ENCODE measurements at regions not wholly inside any gene's neighbourhood (a gene's known extent, or its start where the extent isn't known, plus 50 kb on each side); places are given as distances from the start of the nearest gene placed in this dataset.

DNA sequence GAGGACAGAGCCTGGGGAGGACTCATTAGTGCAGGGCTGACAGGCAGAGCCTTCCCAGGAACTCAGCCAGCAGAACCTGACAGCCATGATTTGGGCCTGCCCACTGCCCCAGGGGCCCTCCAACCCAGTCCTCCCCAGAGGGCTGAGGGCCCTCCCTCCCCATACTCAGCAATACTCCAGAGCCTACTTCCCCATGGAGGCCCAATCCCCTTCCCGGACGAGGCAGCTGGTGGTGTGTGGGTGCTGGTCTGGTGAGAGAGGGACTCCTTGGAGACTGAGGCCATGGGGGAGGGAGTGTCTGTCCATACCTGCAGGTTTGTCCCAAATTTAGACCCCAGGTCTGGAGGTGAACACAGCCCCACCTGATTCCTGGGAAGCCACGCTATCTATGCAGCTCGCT, 120.9 kb upstream of the MLN start:
- Histone ChIP-seq H3K4me1 (no peaks in the 10 kb centered on the region), H3K9me3 (no peaks in the 10 kb centered on the region), H3K4me3 (no peak overlapping the region), H3K27ac (no peak overlapping the region), H3K27me3 (no peaks in the 10 kb centered on the region), H3K36me3 (no peaks in the 10 kb centered on the region)
- WGBS (ENCODE audit: insufficient coverage, low coverage, low lambda C conversion rate, missing lambda C conversion rate): no CpG with 5 or more reads among the region's 4 CpGs
- TF ChIP-seq POLR2A (IDR thresholded peaks at IDR 0.05): no peak
- TF ChIP-seq, protein P1, sequence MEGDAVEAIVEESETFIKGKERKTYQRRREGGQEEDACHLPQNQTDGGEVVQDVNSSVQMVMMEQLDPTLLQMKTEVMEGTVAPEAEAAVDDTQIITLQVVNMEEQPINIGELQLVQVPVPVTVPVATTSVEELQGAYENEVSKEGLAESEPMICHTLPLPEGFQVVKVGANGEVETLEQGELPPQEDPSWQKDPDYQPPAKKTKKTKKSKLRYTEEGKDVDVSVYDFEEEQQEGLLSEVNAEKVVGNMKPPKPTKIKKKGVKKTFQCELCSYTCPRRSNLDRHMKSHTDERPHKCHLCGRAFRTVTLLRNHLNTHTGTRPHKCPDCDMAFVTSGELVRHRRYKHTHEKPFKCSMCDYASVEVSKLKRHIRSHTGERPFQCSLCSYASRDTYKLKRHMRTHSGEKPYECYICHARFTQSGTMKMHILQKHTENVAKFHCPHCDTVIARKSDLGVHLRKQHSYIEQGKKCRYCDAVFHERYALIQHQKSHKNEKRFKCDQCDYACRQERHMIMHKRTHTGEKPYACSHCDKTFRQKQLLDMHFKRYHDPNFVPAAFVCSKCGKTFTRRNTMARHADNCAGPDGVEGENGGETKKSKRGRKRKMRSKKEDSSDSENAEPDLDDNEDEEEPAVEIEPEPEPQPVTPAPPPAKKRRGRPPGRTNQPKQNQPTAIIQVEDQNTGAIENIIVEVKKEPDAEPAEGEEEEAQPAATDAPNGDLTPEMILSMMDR (IDR thresholded peaks at IDR 0.05): no peak
- ATAC-seq (no peak), DNase-seq (no peak)
- intact Hi-C loops (cut with DNase I): no loop called here

- 70% methylated on average over 2 of the region's 10 CpGs for WGBS (ENCODE audit: insufficient coverage, low coverage, low lambda C conversion rate, missing lambda C conversion rate)
- Histone ChIP-seq H3K36me3 (no peaks in the 10 kb centered on the region), H3K4me3 (no peak overlapping the region), H3K9me3 (no peaks in the 10 kb centered on the region), H3K27ac (no peak overlapping the region), H3K4me1 (no peaks in the 10 kb centered on the region), H3K27me3 (no peaks in the 10 kb centered on the region)
- DNase-seq: no peak
- TF ChIP-seq, protein P1 (IDR thresholded peaks at IDR 0.05): no peak
- no peak for TF ChIP-seq POLR2A (IDR thresholded peaks at IDR 0.05)
- intact Hi-C loops (cut with DNase I): no loop called here
- no peak for ATAC-seq
These were observed 120.2 kb upstream of the MLN start for GRCh38 chr6:33923857-33924514.

- Histone ChIP-seq H3K4me1 (no peaks in the 10 kb centered on the region), H3K9me3 (no peaks in the 10 kb centered on the region), H3K36me3 (no peaks in the 10 kb centered on the region), H3K27ac (no peak overlapping the region), H3K27me3 (no peaks in the 10 kb centered on the region), H3K4me3 (no peak overlapping the region)
- intact Hi-C loops (cut with DNase I): no loop called here
- WGBS (ENCODE audit: insufficient coverage, low coverage, low lambda C conversion rate, missing lambda C conversion rate): 87% methylated on average over 5 of the region's 5 CpGs
- ATAC-seq (no peak), DNase-seq (no peak)
- TF ChIP-seq, protein P1 (IDR thresholded peaks at IDR 0.05): no peak
- no peak for TF ChIP-seq POLR2A (IDR thresholded peaks at IDR 0.05)
These were observed 117.9 kb upstream of the MLN start for GRCh38 chr6:33921745-33922144.

- no peak for ATAC-seq
- 100% methylated on average over 1 of the region's 8 CpGs for WGBS (ENCODE audit: insufficient coverage, low coverage, low lambda C conversion rate, missing lambda C conversion rate)
- no peaks in the 10 kb centered on the region for H3K27me3 ChIP-seq
- intact Hi-C loops (cut with DNase I): no loop called here
- H3K4me1 ChIP-seq: no peaks in the 10 kb centered on the region
- no peak overlapping the region for H3K27ac ChIP-seq
- no peak for TF ChIP-seq POLR2A (IDR thresholded peaks at IDR 0.05)
- H3K36me3 ChIP-seq: no peaks in the 10 kb centered on the region
- H3K9me3 ChIP-seq: no peaks in the 10 kb centered on the region
- no peak overlapping the region for H3K4me3 ChIP-seq
- no peak for DNase-seq
These were observed 114.4 kb upstream of the MLN start for GRCh38 chr6:33918175-33918695.

GRCh38 chr6:33915134-33915533, 111.3 kb upstream of the MLN start:
- H3K4me1 ChIP-seq: peaks cover 0 to under 1% (median 0%) of the 10 kb centered on the region in 4 donors
- DNase-seq (no peak), ATAC-seq (no peak)
- no peaks in the 10 kb centered on the region for H3K9me3 ChIP-seq
- intact Hi-C loops (cut with DNase I): no loop called here
- TF ChIP-seq POLR2A (IDR thresholded peaks at IDR 0.05): no peak
- TF ChIP-seq, protein P1 (IDR thresholded peaks at IDR 0.05): no peak
- no peaks in the 10 kb centered on the region for H3K36me3 ChIP-seq
- no peaks in the 10 kb centered on the region for H3K27me3 ChIP-seq
- no peak overlapping the region for H3K27ac ChIP-seq
- WGBS (ENCODE audit: insufficient coverage, low coverage, low lambda C conversion rate, missing lambda C conversion rate): 63% methylated on average over 2 of the region's 3 CpGs
- H3K4me3 ChIP-seq: no peak overlapping the region
